ENCODE measurements at regions not wholly inside any gene's neighbourhood (a gene's known extent, or its start where the extent isn't known, plus 50 kb on each side); places are given as distances from the start of the nearest gene placed in this dataset.
A peak's percentile ranks its signal among the peaks of the same experiment; 100 is the strongest.

GRCh38 chr6:6841571-6841970, 253.1 kb downstream of the LY86 start:
- Mint-ChIP-seq H3K27me3 (ENCODE audit: insufficient read depth) (peaks cover 26% of the 10 kb centered on the region), H3K27ac (no peak overlapping the region), H3K36me3 (ENCODE audit: low read depth) (no peaks in the 10 kb centered on the region), H3K9me3 (peaks cover 8% of the 10 kb centered on the region), H3K4me1 (peaks cover 5% of the 10 kb centered on the region), H3K4me3 (no peak overlapping the region)
- Histone ChIP-seq H3K9ac (ENCODE audit: extremely low read depth, low read length, poor library complexity, severe bottlenecking) (no peak overlapping the region), H3K9me3 (ENCODE audit: control insufficient read depth, low read length) (peaks cover 7% of the 10 kb centered on the region), H3K27ac (ENCODE audit: low read depth, low read length) (no peak overlapping the region), H3K27me3 (ENCODE audit: control insufficient read depth, insufficient read depth, low read length, poor library complexity, severe bottlenecking) (peaks cover 25% of the 10 kb centered on the region), H3K36me3 (ENCODE audit: control insufficient read depth, insufficient read depth, low read length) (no peaks in the 10 kb centered on the region), H3K4me1 (ENCODE audit: control insufficient read depth, insufficient read depth, low read length) (no peaks in the 10 kb centered on the region), H3K4me3 (ENCODE audit: low read length) (no peak overlapping the region)
- 85 to 96% methylated on average over 3 of the region's 3 CpGs for WGBS, 2 experiments (ENCODE audit: insufficient coverage in 1 of 2, insufficient read length in 1 of 2)
- DNase-seq: no peak
- TF ChIP-seq CTCF (conservative IDR thresholded peaks at IDR 0.05): no peak

GRCh38 chr6:6842291-6842690, 253.8 kb downstream of the LY86 start:
- H3K36me3 ChIP-seq (ENCODE audit: control insufficient read depth, insufficient read depth, low read length): no peaks in the 10 kb centered on the region
- H3K36me3 Mint-ChIP-seq (ENCODE audit: low read depth): no peaks in the 10 kb centered on the region
- no peak overlapping the region for H3K27ac Mint-ChIP-seq

GRCh38 chr6:6843057-6843627, 254.6 kb downstream of the LY86 start:
- Histone ChIP-seq H3K27me3 (ENCODE audit: control insufficient read depth, insufficient read depth, low read length, poor library complexity, severe bottlenecking) (peaks cover 25% of the 10 kb centered on the region), H3K36me3 (ENCODE audit: control insufficient read depth, insufficient read depth, low read length) (no peaks in the 10 kb centered on the region), H3K9ac (ENCODE audit: extremely low read depth, low read length, poor library complexity, severe bottlenecking) (no peak overlapping the region), H3K27ac (ENCODE audit: low read depth, low read length) (no peak overlapping the region), H3K9me3 (ENCODE audit: control insufficient read depth, low read length) (peaks cover 11% of the 10 kb centered on the region), H3K4me1 (ENCODE audit: control insufficient read depth, insufficient read depth, low read length) (no peaks in the 10 kb centered on the region), H3K4me3 (ENCODE audit: low read length) (no peak overlapping the region)
- peak; percentile 73 for DNase-seq
- H3K27ac Mint-ChIP-seq: no peak overlapping the region
- H3K9me3 Mint-ChIP-seq: peaks cover 11% of the 10 kb centered on the region
- H3K27me3 Mint-ChIP-seq (ENCODE audit: insufficient read depth): peaks cover 22% of the 10 kb centered on the region
- no peak overlapping the region for H3K4me3 Mint-ChIP-seq
- TF ChIP-seq CTCF (conservative IDR thresholded peaks at IDR 0.05): no peak
- no peaks in the 10 kb centered on the region for H3K36me3 Mint-ChIP-seq (ENCODE audit: low read depth)
- WGBS, 2 experiments (ENCODE audit: insufficient coverage in 1 of 2, insufficient read length in 1 of 2): 75 to 77% methylated on average over 4 to 5 of the region's 5 CpGs
- H3K4me1 Mint-ChIP-seq: peaks cover 5% of the 10 kb centered on the region

More at GRCh38 chr6:6842291-6842690, 253.8 kb downstream of the LY86 start:
- no peak overlapping the region for H3K4me3 ChIP-seq (ENCODE audit: low read length)
- WGBS, 2 experiments (ENCODE audit: insufficient coverage in 1 of 2, insufficient read length in 1 of 2): 88% methylated on average over 5 of the region's 5 CpGs; no CpG with 5 or more reads in 1 of the 2 experiments
- peaks cover 9% of the 10 kb centered on the region for H3K9me3 Mint-ChIP-seq
- no peak overlapping the region for H3K4me3 Mint-ChIP-seq
- peaks cover 26% of the 10 kb centered on the region for H3K27me3 Mint-ChIP-seq (ENCODE audit: insufficient read depth)
- peaks cover 11% of the 10 kb centered on the region for H3K9me3 ChIP-seq (ENCODE audit: control insufficient read depth, low read length)
- TF ChIP-seq CTCF (conservative IDR thresholded peaks at IDR 0.05): no peak
- no peaks in the 10 kb centered on the region for H3K4me1 ChIP-seq (ENCODE audit: control insufficient read depth, insufficient read depth, low read length)
- peaks cover 25% of the 10 kb centered on the region for H3K27me3 ChIP-seq (ENCODE audit: control insufficient read depth, insufficient read depth, low read length, poor library complexity, severe bottlenecking)
- H3K9ac ChIP-seq (ENCODE audit: extremely low read depth, low read length, poor library complexity, severe bottlenecking): no peak overlapping the region
- no peak overlapping the region for H3K27ac ChIP-seq (ENCODE audit: low read depth, low read length)
- H3K4me1 Mint-ChIP-seq: peaks cover 5% of the 10 kb centered on the region
- no peak for DNase-seq
